ENCODE measurements at regions not wholly inside any gene's neighbourhood (a gene's known extent, or its start where the extent isn't known, plus 50 kb on each side); places are given as distances from the start of the nearest gene placed in this dataset.

DNA sequence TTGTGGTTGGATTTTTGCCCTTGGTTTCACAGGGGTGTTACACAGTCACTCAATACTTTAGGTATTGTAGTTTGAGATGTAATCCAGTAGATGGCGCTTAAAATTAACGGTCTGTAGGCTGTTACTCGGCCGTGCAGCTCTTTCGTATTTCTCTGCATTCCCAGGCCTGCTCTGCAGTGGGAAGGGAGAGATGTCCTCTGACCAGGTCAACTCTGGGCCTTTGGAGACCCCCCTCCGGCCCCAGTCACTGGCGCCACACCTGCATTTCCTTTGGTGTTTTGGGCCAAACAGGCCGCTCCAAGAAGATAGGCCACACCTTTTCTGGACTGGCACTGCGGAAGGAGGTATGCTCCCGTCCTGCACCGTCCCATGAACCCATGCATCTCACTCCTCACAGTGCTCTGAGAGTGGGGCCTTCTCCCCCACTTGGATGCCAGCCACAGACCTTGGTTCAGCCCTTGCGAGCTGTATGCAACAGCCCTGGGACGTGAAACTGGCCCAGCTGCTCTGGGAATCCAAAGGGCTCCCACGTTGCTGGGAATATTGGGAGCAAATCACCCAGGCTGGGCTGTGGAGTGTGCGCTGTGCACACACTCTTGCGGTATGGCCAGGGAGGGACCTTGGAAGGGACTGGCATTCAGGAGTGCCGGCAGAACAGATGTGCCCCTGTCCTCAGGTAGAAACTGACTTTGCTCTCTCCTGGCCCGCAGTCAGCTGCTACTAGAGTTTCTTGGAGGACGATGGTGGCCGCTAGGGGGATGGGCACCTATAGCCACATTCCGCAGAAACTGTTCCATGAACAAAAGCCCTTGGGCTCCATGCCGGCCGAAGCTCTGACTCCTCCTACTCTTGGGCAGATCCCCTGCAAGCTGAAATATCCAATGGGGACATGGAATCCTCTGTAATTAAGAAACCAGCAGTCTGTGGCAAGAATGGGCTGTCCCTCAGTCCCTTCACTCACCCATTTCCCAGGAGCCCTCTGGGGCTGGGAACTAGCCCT lies 410.5 kb upstream of the CADM2 start:
- Histone ChIP-seq H3K27ac (ENCODE audit: low read depth) (no peak overlapping the region), H4K20me1 (replicated peaks; ENCODE audit: insufficient read depth) (no peaks in the 10 kb centered on the region), H3K4me3 (no peak overlapping the region), H3K27me3 (ENCODE audit: insufficient read depth) (no peaks in the 10 kb centered on the region), H2AFZ (peak overlapping the region; percentile 93), H3K4me1 (ENCODE audit: insufficient read depth) (no peaks in the 10 kb centered on the region), H3K79me2 (replicated peaks; ENCODE audit: insufficient read depth) (no peaks in the 10 kb centered on the region), H3K36me3 (ENCODE audit: insufficient read depth) (no peaks in the 10 kb centered on the region), H3K4me2 (peak overlapping the region; percentile 19; the same call in 1 of the 2 replicates), H3K9me2 (ENCODE audit: insufficient read depth) (no peaks in the 10 kb centered on the region), H3F3A (replicated peaks; ENCODE audit: low read depth) (no peaks in the 10 kb centered on the region)
- ATAC-seq (peak; percentile 93), DNase-seq (ENCODE audit: low spot score) (peak; percentile 88)
- peak overlapping the region; percentile 85; the same call in 1 of the 2 replicates for H3K27ac Mint-ChIP-seq
- TF ChIP-seq, protein P1, sequence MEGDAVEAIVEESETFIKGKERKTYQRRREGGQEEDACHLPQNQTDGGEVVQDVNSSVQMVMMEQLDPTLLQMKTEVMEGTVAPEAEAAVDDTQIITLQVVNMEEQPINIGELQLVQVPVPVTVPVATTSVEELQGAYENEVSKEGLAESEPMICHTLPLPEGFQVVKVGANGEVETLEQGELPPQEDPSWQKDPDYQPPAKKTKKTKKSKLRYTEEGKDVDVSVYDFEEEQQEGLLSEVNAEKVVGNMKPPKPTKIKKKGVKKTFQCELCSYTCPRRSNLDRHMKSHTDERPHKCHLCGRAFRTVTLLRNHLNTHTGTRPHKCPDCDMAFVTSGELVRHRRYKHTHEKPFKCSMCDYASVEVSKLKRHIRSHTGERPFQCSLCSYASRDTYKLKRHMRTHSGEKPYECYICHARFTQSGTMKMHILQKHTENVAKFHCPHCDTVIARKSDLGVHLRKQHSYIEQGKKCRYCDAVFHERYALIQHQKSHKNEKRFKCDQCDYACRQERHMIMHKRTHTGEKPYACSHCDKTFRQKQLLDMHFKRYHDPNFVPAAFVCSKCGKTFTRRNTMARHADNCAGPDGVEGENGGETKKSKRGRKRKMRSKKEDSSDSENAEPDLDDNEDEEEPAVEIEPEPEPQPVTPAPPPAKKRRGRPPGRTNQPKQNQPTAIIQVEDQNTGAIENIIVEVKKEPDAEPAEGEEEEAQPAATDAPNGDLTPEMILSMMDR (conservative IDR thresholded peaks at IDR 0.05; ENCODE audit: low read depth in 2 of 2): peak; percentile 64 to 71
- TF ChIP-seq STAT1 (IDR thresholded peaks at IDR 0.05; ENCODE audit: unreplicated experiment) (no peak), NANOG (IDR thresholded peaks at IDR 0.05; ENCODE audit: borderline replicate concordance) (no peak), CREB1 (CRISPR knock-in tag; IDR thresholded peaks at IDR 0.05; ENCODE audit: low read depth) (no peak), EZH2phosphoT487 (IDR thresholded peaks at IDR 0.05; ENCODE audit: unreplicated experiment) (no peak)
- TF ChIP-seq, protein P2, sequence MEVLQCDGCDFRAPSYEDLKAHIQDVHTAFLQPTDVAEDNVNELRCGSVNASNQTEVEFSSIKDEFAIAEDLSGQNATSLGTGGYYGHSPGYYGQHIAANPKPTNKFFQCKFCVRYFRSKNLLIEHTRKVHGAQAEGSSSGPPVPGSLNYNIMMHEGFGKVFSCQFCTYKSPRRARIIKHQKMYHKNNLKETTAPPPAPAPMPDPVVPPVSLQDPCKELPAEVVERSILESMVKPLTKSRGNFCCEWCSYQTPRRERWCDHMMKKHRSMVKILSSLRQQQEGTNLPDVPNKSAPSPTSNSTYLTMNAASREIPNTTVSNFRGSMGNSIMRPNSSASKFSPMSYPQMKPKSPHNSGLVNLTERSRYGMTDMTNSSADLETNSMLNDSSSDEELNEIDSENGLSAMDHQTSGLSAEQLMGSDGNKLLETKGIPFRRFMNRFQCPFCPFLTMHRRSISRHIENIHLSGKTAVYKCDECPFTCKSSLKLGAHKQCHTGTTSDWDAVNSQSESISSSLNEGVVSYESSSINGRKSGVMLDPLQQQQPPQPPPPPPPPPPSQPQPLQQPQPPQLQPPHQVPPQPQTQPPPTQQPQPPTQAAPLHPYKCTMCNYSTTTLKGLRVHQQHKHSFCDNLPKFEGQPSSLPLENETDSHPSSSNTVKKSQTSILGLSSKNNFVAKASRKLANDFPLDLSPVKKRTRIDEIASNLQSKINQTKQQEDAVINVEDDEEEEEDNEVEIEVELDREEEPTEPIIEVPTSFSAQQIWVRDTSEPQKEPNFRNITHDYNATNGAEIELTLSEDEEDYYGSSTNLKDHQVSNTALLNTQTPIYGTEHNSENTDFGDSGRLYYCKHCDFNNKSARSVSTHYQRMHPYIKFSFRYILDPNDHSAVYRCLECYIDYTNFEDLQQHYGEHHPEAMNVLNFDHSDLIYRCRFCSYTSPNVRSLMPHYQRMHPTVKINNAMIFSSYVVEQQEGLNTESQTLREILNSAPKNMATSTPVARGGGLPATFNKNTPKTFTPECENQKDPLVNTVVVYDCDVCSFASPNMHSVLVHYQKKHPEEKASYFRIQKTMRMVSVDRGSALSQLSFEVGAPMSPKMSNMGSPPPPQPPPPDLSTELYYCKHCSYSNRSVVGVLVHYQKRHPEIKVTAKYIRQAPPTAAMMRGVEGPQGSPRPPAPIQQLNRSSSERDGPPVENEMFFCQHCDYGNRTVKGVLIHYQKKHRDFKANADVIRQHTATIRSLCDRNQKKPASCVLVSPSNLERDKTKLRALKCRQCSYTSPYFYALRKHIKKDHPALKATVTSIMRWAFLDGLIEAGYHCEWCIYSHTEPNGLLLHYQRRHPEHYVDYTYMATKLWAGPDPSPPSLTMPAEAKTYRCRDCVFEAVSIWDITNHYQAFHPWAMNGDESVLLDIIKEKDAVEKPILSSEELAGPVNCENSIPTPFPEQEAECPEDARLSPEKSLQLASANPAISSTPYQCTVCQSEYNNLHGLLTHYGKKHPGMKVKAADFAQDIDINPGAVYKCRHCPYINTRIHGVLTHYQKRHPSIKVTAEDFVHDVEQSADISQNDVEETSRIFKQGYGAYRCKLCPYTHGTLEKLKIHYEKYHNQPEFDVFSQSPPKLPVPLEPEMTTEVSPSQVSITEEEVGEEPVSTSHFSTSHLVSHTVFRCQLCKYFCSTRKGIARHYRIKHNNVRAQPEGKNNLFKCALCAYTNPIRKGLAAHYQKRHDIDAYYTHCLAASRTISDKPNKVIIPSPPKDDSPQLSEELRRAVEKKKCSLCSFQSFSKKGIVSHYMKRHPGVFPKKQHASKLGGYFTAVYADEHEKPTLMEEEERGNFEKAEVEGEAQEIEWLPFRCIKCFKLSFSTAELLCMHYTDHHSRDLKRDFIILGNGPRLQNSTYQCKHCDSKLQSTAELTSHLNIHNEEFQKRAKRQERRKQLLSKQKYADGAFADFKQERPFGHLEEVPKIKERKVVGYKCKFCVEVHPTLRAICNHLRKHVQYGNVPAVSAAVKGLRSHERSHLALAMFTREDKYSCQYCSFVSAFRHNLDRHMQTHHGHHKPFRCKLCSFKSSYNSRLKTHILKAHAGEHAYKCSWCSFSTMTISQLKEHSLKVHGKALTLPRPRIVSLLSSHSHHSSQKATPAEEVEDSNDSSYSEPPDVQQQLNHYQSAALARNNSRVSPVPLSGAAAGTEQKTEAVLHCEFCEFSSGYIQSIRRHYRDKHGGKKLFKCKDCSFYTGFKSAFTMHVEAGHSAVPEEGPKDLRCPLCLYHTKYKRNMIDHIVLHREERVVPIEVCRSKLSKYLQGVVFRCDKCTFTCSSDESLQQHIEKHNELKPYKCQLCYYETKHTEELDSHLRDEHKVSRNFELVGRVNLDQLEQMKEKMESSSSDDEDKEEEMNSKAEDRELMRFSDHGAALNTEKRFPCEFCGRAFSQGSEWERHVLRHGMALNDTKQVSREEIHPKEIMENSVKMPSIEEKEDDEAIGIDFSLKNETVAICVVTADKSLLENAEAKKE (CRISPR knock-in tag; IDR thresholded peaks at IDR 0.05): 0 out of 2 replicates have a peak, but pooled peaks have one; percentile 41
- H3K4me3 Mint-ChIP-seq: no peak overlapping the region
- H3K4me1 Mint-ChIP-seq: peaks cover 5% of the 10 kb centered on the region
- no peaks in the 10 kb centered on the region for H3K27me3 Mint-ChIP-seq (ENCODE audit: insufficient read depth, low read depth, poor library complexity)
- no peaks in the 10 kb centered on the region; the same call in 2 of the 3 replicates for H3K9me3 Mint-ChIP-seq
- H3K36me3 Mint-ChIP-seq (ENCODE audit: low read depth): peaks cover 3% of the 10 kb centered on the region
